ENCODE measurements at regions not wholly inside any gene's neighbourhood (a gene's known extent, or its start where the extent isn't known, plus 50 kb on each side); places are given as distances from the start of the nearest gene placed in this dataset.

GRCh38 chr12:88431246-88431645, 149.0 kb downstream of the KITLG start:
- Histone ChIP-seq H2BK5ac (ENCODE audit: low read depth, low read length, poor library complexity, severe bottlenecking) (no peak overlapping the region), H2BK15ac (ENCODE audit: low read depth, poor library complexity, severe bottlenecking) (no peak overlapping the region), H3K4me3 (ENCODE audit: insufficient read depth in 1 of 2, low read depth in 1 of 2, low read length in 2 of 2) (no peak overlapping the region), H2AFZ (ENCODE audit: low read depth, low read length) (no peak overlapping the region), H2BK120ac (ENCODE audit: low read depth, low read length) (no peak overlapping the region), H3K27ac (ENCODE audit: low read length, poor library complexity, severe bottlenecking) (no peak overlapping the region), H3K4me2 (ENCODE audit: low read length, poor library complexity, severe bottlenecking) (no peak overlapping the region), H3K14ac (ENCODE audit: low read length in 2 of 2) (no peak overlapping the region), H3K4me1 (ENCODE audit: control insufficient read depth, insufficient read depth, low read depth, low read length) (no peaks in the 10 kb centered on the region), H3K27me3 (ENCODE audit: control insufficient read depth in 1 of 2, insufficient read depth in 1 of 2, low read length in 2 of 2) (no peaks in the 10 kb centered on the region), H3K79me1 (replicated peaks; ENCODE audit: low read length, poor library complexity, severe bottlenecking) (no peaks in the 10 kb centered on the region), H3K9ac (ENCODE audit: low read length) (no peak overlapping the region), H3K4ac (ENCODE audit: low read depth in 1 of 2, low read length in 2 of 2) (no peak overlapping the region), H2BK12ac (ENCODE audit: low read length in 2 of 2) (no peak overlapping the region), H3K18ac (ENCODE audit: low read depth in 1 of 2, low read length in 2 of 2) (no peak overlapping the region), H3K9me3 (ENCODE audit: control insufficient read depth, low read length) (peaks cover 3% of the 10 kb centered on the region), H3K23ac (ENCODE audit: low read length in 2 of 2) (no peak overlapping the region), H4K8ac (ENCODE audit: low read length) (no peak overlapping the region), H4K91ac (ENCODE audit: low read length) (no peak overlapping the region), H3K36me3 (ENCODE audit: control insufficient read depth in 1 of 2, insufficient read depth in 2 of 2, low read depth in 1 of 2, low read length in 2 of 2) (no peaks in the 10 kb centered on the region), H2AK5ac (ENCODE audit: low read length, severe bottlenecking) (no peak overlapping the region)
- no peak for DNase-seq
- over 99% methylated on average over 4 of the region's 4 CpGs for WGBS

GRCh38 chr12:88432531-88433490, 147.5 kb downstream of the KITLG start:
- DNase-seq = peak; percentile 33
- Histone ChIP-seq H2BK15ac (ENCODE audit: low read depth, poor library complexity, severe bottlenecking) (no peak overlapping the region), H4K91ac (ENCODE audit: low read length) (no peak overlapping the region), H3K4me1 (ENCODE audit: control insufficient read depth, insufficient read depth, low read depth, low read length) (no peaks in the 10 kb centered on the region), H3K79me1 (replicated peaks; ENCODE audit: low read length, poor library complexity, severe bottlenecking) (no peaks in the 10 kb centered on the region), H4K8ac (ENCODE audit: low read length) (no peak overlapping the region), H2AK5ac (ENCODE audit: low read length, severe bottlenecking) (no peak overlapping the region), H3K27ac (ENCODE audit: low read length, poor library complexity, severe bottlenecking) (no peak overlapping the region), H2BK5ac (ENCODE audit: low read depth, low read length, poor library complexity, severe bottlenecking) (no peak overlapping the region), H2BK120ac (ENCODE audit: low read depth, low read length) (no peak overlapping the region), H3K4ac (ENCODE audit: low read depth in 1 of 2, low read length in 2 of 2) (no peak overlapping the region), H3K4me2 (ENCODE audit: low read length, poor library complexity, severe bottlenecking) (no peak overlapping the region), H3K9ac (ENCODE audit: low read length) (peak overlapping the region; percentile 66), H3K27me3 (ENCODE audit: control insufficient read depth in 1 of 2, insufficient read depth in 1 of 2, low read length in 2 of 2) (no peaks in the 10 kb centered on the region), H3K4me3 (ENCODE audit: insufficient read depth in 1 of 2, low read depth in 1 of 2, low read length in 2 of 2) (no peak overlapping the region), H3K9me3 (ENCODE audit: control insufficient read depth, low read length) (peaks cover 3% of the 10 kb centered on the region), H3K14ac (ENCODE audit: low read length in 2 of 2) (no peak overlapping the region), H2AFZ (ENCODE audit: low read depth, low read length) (no peak overlapping the region), H3K36me3 (ENCODE audit: control insufficient read depth in 1 of 2, insufficient read depth in 2 of 2, low read depth in 1 of 2, low read length in 2 of 2) (no peaks in the 10 kb centered on the region), H3K18ac (ENCODE audit: low read depth in 1 of 2, low read length in 2 of 2) (no peak overlapping the region), H2BK12ac (ENCODE audit: low read length in 2 of 2) (no peak overlapping the region), H3K23ac (ENCODE audit: low read length in 2 of 2) (no peak overlapping the region)
- 60% methylated on average over 6 of the region's 9 CpGs for WGBS

GRCh38 chr12:88433997-88434703, 146.1 kb downstream of the KITLG start:
- Histone ChIP-seq H3K36me3 (ENCODE audit: control insufficient read depth in 1 of 2, insufficient read depth in 2 of 2, low read depth in 1 of 2, low read length in 2 of 2) (no peaks in the 10 kb centered on the region), H2BK15ac (ENCODE audit: low read depth, poor library complexity, severe bottlenecking) (no peak overlapping the region), H3K27ac (ENCODE audit: low read length, poor library complexity, severe bottlenecking) (no peak overlapping the region), H2AFZ (ENCODE audit: low read depth, low read length) (no peak overlapping the region), H2BK5ac (ENCODE audit: low read depth, low read length, poor library complexity, severe bottlenecking) (no peak overlapping the region), H3K9ac (ENCODE audit: low read length) (peak overlapping the region; percentile 66), H3K23ac (ENCODE audit: low read length in 2 of 2) (no peak overlapping the region), H4K91ac (ENCODE audit: low read length) (no peak overlapping the region), H3K4me3 (ENCODE audit: insufficient read depth in 1 of 2, low read depth in 1 of 2, low read length in 2 of 2) (no peak overlapping the region), H4K8ac (ENCODE audit: low read length) (no peak overlapping the region), H2AK5ac (ENCODE audit: low read length, severe bottlenecking) (no peak overlapping the region), H3K18ac (ENCODE audit: low read depth in 1 of 2, low read length in 2 of 2) (peak overlapping the region in 1 of 2 experiments; percentile 74), H2BK12ac (ENCODE audit: low read length in 2 of 2) (no peak overlapping the region), H2BK120ac (ENCODE audit: low read depth, low read length) (no peak overlapping the region), H3K4me1 (ENCODE audit: control insufficient read depth, insufficient read depth, low read depth, low read length) (no peaks in the 10 kb centered on the region), H3K4ac (ENCODE audit: low read depth in 1 of 2, low read length in 2 of 2) (no peak overlapping the region), H3K9me3 (ENCODE audit: control insufficient read depth, low read length) (no peaks in the 10 kb centered on the region), H3K27me3 (ENCODE audit: control insufficient read depth in 1 of 2, insufficient read depth in 1 of 2, low read length in 2 of 2) (no peaks in the 10 kb centered on the region), H3K4me2 (ENCODE audit: low read length, poor library complexity, severe bottlenecking) (no peak overlapping the region), H3K79me1 (replicated peaks; ENCODE audit: low read length, poor library complexity, severe bottlenecking) (no peaks in the 10 kb centered on the region), H3K14ac (ENCODE audit: low read length in 2 of 2) (no peak overlapping the region)
- no peak for DNase-seq
- WGBS = 88% methylated on average over 7 of the region's 8 CpGs

- no peaks in the 10 kb centered on the region for H3K79me1 ChIP-seq (replicated peaks; ENCODE audit: low read length, poor library complexity, severe bottlenecking)
These were observed 144.8 kb downstream of the KITLG start for GRCh38 chr12:88435334-88436076.

More at GRCh38 chr12:88435334-88436076, 144.8 kb downstream of the KITLG start:
- Histone ChIP-seq H3K4me2 (ENCODE audit: low read length, poor library complexity, severe bottlenecking) (no peak overlapping the region), H3K4me1 (ENCODE audit: control insufficient read depth, insufficient read depth, low read depth, low read length) (no peaks in the 10 kb centered on the region), H2AFZ (ENCODE audit: low read depth, low read length) (no peak overlapping the region), H2BK120ac (ENCODE audit: low read depth, low read length) (no peak overlapping the region), H3K9me3 (ENCODE audit: control insufficient read depth, low read length) (no peaks in the 10 kb centered on the region), H3K9ac (ENCODE audit: low read length) (no peak overlapping the region), H3K23ac (ENCODE audit: low read length in 2 of 2) (no peak overlapping the region), H2BK12ac (ENCODE audit: low read length in 2 of 2) (no peak overlapping the region), H2BK5ac (ENCODE audit: low read depth, low read length, poor library complexity, severe bottlenecking) (no peak overlapping the region), H3K4me3 (ENCODE audit: insufficient read depth in 1 of 2, low read depth in 1 of 2, low read length in 2 of 2) (no peak overlapping the region), H3K27ac (ENCODE audit: low read length, poor library complexity, severe bottlenecking) (no peak overlapping the region), H2AK5ac (ENCODE audit: low read length, severe bottlenecking) (no peak overlapping the region), H3K36me3 (ENCODE audit: control insufficient read depth in 1 of 2, insufficient read depth in 2 of 2, low read depth in 1 of 2, low read length in 2 of 2) (no peaks in the 10 kb centered on the region), H3K4ac (ENCODE audit: low read depth in 1 of 2, low read length in 2 of 2) (no peak overlapping the region), H4K91ac (ENCODE audit: low read length) (no peak overlapping the region), H2BK15ac (ENCODE audit: low read depth, poor library complexity, severe bottlenecking) (no peak overlapping the region), H3K14ac (ENCODE audit: low read length in 2 of 2) (no peak overlapping the region), H4K8ac (ENCODE audit: low read length) (no peak overlapping the region), H3K18ac (ENCODE audit: low read depth in 1 of 2, low read length in 2 of 2) (no peak overlapping the region), H3K27me3 (ENCODE audit: control insufficient read depth in 1 of 2, insufficient read depth in 1 of 2, low read length in 2 of 2) (no peaks in the 10 kb centered on the region)
- no peak for DNase-seq
- WGBS = 91% methylated on average over 4 of the region's 4 CpGs

Data from mesenchymal stem cell (in vitro differentiated cells and primary cell).